ENCODE measurements at regions not wholly inside any gene's neighbourhood (a gene's known extent, or its start where the extent isn't known, plus 50 kb on each side); places are given as distances from the start of the nearest gene placed in this dataset.

- Mint-ChIP-seq H3K36me3 (ENCODE audit: unreplicated experiment) (no peaks in the 10 kb centered on the region), H3K9me3 (ENCODE audit: unreplicated experiment) (no peaks in the 10 kb centered on the region), H3K4me3 (ENCODE audit: unreplicated experiment) (no peak overlapping the region), H3K27ac (ENCODE audit: unreplicated experiment) (no peak overlapping the region), H3K4me1 (ENCODE audit: unreplicated experiment) (peaks cover 43% of the 10 kb centered on the region), H3K27me3 (ENCODE audit: unreplicated experiment) (peaks cover 13% of the 10 kb centered on the region)
- no peak for DNase-seq (ENCODE audit: extremely low spot score, unreplicated experiment)
- TF ChIP-seq, protein P1, sequence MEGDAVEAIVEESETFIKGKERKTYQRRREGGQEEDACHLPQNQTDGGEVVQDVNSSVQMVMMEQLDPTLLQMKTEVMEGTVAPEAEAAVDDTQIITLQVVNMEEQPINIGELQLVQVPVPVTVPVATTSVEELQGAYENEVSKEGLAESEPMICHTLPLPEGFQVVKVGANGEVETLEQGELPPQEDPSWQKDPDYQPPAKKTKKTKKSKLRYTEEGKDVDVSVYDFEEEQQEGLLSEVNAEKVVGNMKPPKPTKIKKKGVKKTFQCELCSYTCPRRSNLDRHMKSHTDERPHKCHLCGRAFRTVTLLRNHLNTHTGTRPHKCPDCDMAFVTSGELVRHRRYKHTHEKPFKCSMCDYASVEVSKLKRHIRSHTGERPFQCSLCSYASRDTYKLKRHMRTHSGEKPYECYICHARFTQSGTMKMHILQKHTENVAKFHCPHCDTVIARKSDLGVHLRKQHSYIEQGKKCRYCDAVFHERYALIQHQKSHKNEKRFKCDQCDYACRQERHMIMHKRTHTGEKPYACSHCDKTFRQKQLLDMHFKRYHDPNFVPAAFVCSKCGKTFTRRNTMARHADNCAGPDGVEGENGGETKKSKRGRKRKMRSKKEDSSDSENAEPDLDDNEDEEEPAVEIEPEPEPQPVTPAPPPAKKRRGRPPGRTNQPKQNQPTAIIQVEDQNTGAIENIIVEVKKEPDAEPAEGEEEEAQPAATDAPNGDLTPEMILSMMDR (IDR thresholded peaks at IDR 0.05), result no peak
These were observed 241.3 kb downstream of the LOXHD1 start for GRCh38 chr18:46415532-46416252.

DNA sequence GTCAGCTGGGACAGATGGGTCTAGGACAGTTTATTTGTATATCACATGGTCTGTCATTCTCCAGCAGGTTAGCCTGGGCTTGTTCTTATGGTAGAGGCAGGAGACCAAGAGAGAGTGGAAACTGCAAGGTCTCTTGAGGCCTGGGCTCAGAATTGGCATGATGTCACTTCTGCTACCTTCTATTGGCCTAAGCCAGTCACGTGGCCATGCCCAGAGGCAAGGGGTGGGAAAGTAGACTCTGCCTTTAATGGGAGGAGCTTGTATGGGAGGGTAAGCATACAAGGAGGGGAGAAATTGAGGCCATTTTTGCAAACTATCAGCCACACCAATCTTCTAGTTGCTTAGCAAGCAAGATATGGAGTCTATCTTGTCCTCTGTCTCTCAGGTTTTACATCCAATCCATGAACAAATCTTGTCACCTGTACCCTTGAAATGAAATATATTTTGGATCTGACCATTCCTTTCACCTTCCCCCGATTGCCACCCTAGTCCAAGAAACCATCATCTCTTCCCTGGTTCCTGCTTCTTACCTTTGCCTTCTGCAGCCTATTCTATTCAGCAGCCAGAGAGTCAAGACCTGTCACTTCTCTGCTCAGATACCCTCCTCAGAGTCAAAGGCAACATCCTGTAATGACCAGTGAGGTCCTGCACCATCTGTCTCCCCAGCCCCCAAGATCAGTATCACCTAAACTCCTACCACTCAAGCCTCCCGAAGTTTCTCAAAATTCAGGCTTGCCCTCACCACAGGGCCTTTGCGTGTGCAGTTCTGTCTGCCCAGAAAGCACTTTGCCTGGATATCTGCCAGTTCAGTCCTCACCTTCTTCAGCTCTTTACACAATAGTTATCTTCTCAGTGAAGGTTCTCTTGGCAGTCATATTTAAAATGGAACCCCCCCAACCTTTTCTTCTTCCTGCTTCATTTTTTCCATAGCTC lies 240.0 kb downstream of the LOXHD1 start:
- peaks cover 36% of the 10 kb centered on the region for H3K4me1 Mint-ChIP-seq (ENCODE audit: unreplicated experiment)
- H3K27me3 Mint-ChIP-seq (ENCODE audit: unreplicated experiment), result peaks cover 13% of the 10 kb centered on the region
- no peak for DNase-seq (ENCODE audit: extremely low spot score, unreplicated experiment)
- no peaks in the 10 kb centered on the region for H3K9me3 Mint-ChIP-seq (ENCODE audit: unreplicated experiment)
- no peak overlapping the region for H3K4me3 Mint-ChIP-seq (ENCODE audit: unreplicated experiment)
- no peaks in the 10 kb centered on the region for H3K36me3 Mint-ChIP-seq (ENCODE audit: unreplicated experiment)
- TF ChIP-seq, protein P1 (IDR thresholded peaks at IDR 0.05), result no peak
- H3K27ac Mint-ChIP-seq (ENCODE audit: unreplicated experiment), result no peak overlapping the region

DNA sequence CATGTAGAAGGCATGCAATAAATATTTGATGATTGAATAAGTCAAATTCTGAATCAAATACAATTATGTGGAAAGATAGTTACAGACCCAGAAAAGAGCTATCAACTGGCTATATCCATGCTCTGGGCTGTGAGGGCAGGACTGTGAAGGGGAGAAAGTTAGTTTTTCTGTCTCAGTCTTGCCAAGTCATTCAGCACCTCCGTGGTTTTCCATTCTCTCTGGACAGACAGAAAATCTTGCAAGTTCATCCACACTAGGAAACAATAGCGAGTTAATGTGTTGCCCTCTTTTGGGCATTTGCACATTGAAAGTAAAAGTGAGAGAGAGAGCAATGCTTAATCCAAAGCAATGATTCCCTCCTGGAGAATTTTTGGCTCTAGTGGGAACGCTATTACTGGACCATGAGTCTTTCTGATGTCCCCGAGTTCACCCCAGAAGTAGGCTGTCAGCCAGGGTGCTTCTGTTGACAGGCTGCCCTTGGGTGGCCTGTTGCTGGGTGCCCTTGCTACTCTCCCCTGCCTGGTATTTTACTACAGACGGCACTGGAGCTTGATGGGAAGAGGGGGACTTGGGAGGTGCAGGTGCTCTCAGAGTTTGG lies 238.3 kb downstream of the LOXHD1 start:
- H3K9me3 Mint-ChIP-seq (ENCODE audit: unreplicated experiment), result no peaks in the 10 kb centered on the region
- no peak for DNase-seq (ENCODE audit: extremely low spot score, unreplicated experiment)
- peaks cover 20% of the 10 kb centered on the region for H3K4me1 Mint-ChIP-seq (ENCODE audit: unreplicated experiment)
- H3K27me3 Mint-ChIP-seq (ENCODE audit: unreplicated experiment), result peaks cover 13% of the 10 kb centered on the region
- H3K4me3 Mint-ChIP-seq (ENCODE audit: unreplicated experiment), result no peak overlapping the region
- TF ChIP-seq, protein P1 (IDR thresholded peaks at IDR 0.05), result no peak
- no peak overlapping the region for H3K27ac Mint-ChIP-seq (ENCODE audit: unreplicated experiment)
- H3K36me3 Mint-ChIP-seq (ENCODE audit: unreplicated experiment), result no peaks in the 10 kb centered on the region

GRCh38 chr18:46419391-46420141 lies 237.5 kb downstream of the LOXHD1 start:
- H3K36me3 Mint-ChIP-seq (ENCODE audit: unreplicated experiment), result no peaks in the 10 kb centered on the region
- H3K4me3 Mint-ChIP-seq (ENCODE audit: unreplicated experiment), result no peak overlapping the region
- no peaks in the 10 kb centered on the region for H3K9me3 Mint-ChIP-seq (ENCODE audit: unreplicated experiment)
- no peak for DNase-seq (ENCODE audit: extremely low spot score, unreplicated experiment)
- H3K27me3 Mint-ChIP-seq (ENCODE audit: unreplicated experiment), result peaks cover 13% of the 10 kb centered on the region
- H3K27ac Mint-ChIP-seq (ENCODE audit: unreplicated experiment), result no peak overlapping the region
- H3K4me1 Mint-ChIP-seq (ENCODE audit: unreplicated experiment), result peaks cover 12% of the 10 kb centered on the region
- TF ChIP-seq, protein P1 (IDR thresholded peaks at IDR 0.05), result no peak

All from osteocyte (in vitro differentiated cells).